Caki2 (cell line): ENCODE measurements at regions not wholly inside any gene's neighbourhood (a gene's known extent, or its start where the extent isn't known, plus 50 kb on each side); places are given as distances from the start of the nearest gene placed in this dataset.

ENCODE experiments used
- DNase-seq: peaks from one replicate; pipeline ENCODE4 v3.0.0-alpha.2; 2015; ENCODE audit warnings: low read depth
- in situ Hi-C: cut with HindIII; loops from 2 replicates; pipeline ENCODE4 v1.10.0; 2016; ENCODE audit warnings: low sequenced_read_pairs, low pct_unique_long_range_greater_than_20kb, mixed read lengths

- in situ Hi-C loops = no loop called here
- no peak for DNase-seq
These were observed 64.8 kb downstream of the PDCL3 start for GRCh38 chr2:100627330-100628300.

- DNase-seq = no peak
These were observed 65.7 kb downstream of the PDCL3 start for GRCh38 chr2:100628506-100628905.

GRCh38 chr2:100629309-100629708, 66.5 kb downstream of the PDCL3 start:
- in situ Hi-C loops = no loop called here
- DNase-seq = no peak

More at GRCh38 chr2:100628506-100628905, 65.7 kb downstream of the PDCL3 start:
- in situ Hi-C loops = no loop called here

- DNase-seq = no peak
- in situ Hi-C loops = no loop called here
These were observed 67.7 kb downstream of the PDCL3 start for GRCh38 chr2:100630473-100630977.

- in situ Hi-C loops = no loop called here
- no peak for DNase-seq
These were observed 69.2 kb downstream of the PDCL3 start for GRCh38 chr2:100632037-100632436.

- in situ Hi-C loops = no loop called here
- no peak for DNase-seq
These were observed 70.0 kb downstream of the PDCL3 start for GRCh38 chr2:100632759-100633158.

GRCh38 chr2:100639588-100640390, 77.0 kb downstream of the PDCL3 start:
- in situ Hi-C loops = no loop called here
- DNase-seq = no peak

DNA sequence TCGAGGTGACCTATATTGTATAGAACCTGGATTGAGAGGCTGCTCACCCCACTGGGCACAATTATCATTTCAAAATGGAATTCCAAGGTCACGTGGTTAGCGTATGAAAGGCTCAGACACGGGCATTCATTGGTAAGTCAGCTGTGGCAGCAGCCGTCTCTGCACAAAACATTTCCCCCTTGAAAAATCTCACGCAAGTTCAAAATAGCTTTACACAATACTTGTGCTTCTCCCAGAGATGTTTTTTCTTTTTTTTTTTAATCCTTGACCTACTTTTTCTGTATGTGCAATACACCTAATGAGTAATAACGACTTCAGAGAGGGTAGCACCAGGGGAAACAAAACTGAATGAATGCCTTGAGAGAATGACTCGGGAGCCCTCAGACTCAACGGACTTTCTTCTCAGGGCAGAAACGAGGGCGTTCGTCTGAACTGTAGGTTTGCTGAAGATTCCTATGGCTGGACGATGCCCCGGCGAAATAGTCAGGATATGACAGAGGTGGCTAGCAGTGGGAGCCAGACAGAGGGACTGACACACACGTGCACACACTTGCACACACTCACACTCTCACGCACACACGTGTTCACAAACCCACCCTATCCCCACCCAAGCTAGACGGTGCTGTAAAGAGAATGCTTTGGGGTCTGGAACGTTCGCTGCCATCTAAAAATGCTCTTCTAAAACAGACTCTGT, 77.8 kb downstream of the PDCL3 start:
- DNase-seq = no peak

GRCh38 chr2:100641125-100641435, 78.3 kb downstream of the PDCL3 start:
- no peak for DNase-seq
- in situ Hi-C loops = no loop called here

More for the DNA sequence above, 77.8 kb downstream of the PDCL3 start:
- in situ Hi-C loops = no loop called here

GRCh38 chr2:100642425-100642824, 79.6 kb downstream of the PDCL3 start:
- in situ Hi-C loops = no loop called here
- no peak for DNase-seq

DNA sequence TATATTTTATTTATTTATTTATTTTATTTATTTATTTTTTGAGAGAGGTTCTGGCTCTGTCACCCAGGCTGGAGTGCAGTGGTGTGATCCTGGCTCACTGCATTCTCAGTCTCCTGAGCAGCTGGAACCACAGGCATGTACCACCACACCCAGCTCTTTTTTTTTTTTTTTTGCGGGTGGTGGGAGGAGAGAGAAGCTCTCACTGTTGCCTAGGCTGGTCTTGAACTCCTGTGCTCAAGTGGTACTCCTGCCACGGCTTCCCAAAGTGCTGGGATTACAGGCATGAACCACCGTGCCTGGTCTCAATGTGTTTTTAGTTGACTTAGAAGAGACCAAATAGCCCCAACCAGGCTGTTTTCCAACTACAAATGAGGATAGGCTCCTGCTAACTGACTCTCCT, 80.7 kb downstream of the PDCL3 start:
- in situ Hi-C loops = no loop called here
- no peak for DNase-seq

DNA sequence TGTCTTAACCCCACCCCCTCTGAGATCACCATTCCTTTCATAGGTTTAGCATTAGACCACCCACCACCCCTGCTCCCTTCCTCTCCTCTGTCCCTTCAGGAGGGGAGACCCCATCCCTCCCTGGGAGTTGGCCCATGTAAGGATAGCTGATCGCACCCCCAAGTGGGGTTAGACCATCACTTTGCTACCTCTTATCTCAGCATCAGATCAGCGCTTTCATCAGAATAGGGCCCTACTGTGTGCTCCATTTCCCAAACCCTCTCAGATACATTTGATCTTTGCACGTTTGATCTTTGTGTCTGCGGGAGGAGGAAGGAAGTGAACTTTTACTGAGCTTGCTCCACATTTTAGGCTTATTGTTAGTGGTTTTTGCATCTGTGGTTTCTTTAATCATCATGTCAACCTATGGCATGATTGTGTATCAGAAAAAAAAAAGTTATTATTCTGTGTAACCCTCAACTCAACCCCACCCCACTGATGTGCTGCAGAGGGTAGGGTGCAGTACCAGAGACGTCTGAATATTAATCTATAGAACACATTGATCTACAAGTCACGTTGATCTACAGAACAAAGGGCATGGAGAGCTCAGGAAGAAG, 81.2 kb downstream of the PDCL3 start:
- DNase-seq = no peak
- in situ Hi-C loops = no loop called here

DNA sequence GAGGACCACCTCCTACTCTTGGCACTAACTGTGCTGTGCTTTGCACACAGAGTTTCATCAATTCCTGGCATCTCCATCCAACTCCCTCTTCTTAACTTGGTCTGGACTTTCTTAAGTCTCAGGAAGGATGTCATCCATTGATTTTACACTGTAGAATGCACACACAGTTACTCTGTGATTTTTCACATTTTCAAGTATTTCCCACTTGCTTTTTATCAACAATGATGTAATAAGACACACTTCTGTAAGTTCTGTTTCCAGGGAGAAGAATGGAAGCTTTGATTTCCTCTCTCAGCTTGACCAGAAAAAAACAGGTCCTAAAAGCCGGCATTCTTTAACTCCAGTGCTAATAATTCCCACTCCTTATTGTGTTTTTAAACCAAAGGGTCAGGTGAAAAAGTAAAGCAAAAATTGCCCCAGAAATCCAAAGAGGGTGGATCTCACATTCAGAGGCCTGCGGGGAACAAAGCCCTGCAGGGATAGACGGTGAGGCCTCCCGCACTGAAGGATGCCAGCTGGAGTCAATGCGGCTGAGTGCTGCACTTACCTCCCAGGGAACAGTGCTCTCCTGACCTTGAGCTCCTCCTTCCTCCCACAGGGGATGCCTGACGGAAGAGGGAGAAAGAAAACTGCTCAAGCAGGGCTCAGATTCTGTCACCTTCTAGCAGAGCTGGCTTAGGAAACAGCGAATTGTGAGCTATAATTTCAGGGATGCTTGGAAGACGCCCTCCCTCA, 83.1 kb downstream of the PDCL3 start:
- no peak for DNase-seq
- in situ Hi-C loops = no loop called here

DNA sequence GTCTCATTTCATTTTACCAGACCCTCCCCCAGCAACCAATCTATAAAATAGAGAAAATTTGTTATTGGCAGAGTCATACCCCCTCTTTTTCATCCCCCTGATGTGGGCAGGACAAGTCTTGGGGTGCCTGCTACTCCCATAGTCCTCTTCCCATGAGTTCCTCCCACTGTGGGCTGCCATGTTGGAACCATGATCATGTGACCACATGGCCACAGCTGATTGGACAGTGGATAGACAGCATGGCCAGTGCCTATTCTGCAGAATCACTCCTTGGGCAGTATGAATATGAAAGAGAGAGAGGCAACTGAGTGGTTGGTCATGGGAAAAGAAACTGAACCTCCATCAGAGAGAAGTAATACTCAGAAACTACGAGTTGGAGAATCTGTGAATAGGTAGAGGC, 84.9 kb downstream of the PDCL3 start:
- in situ Hi-C loops = no loop called here

GRCh38 chr2:100650151-100650550, 87.4 kb downstream of the PDCL3 start:
- no peak for DNase-seq
- in situ Hi-C loops = no loop called here

More for the DNA sequence above, 84.9 kb downstream of the PDCL3 start:
- no peak for DNase-seq

DNA sequence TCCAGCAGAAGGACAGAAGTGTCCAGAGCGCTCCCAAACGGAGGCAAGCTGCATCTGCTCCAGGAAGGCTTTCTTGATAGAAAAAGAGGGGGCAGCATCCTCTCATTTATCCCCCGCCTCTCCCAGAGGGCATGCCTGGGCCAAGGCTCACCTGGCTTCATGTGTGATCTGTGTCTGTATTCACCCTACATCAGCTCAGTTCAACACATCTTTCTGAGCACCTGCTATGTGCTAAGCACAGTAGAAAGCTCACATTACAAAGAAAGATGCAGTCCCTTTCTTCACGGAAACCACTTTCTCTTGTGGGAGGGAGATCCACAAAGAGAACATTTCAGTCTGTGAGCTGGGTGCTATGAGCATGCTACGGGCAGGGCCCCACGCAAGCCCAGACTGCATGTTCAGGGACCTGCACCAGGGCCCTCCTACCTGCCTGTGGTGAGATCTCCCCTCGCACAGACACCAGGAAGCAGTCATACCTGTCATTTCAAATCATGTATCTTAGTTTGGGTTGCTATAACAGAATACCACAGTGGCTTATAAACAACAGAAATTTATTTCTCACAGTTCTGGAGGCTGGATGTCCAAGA, 90.7 kb downstream of the PDCL3 start:
- DNase-seq = no peak
- in situ Hi-C loops = no loop called here

DNA sequence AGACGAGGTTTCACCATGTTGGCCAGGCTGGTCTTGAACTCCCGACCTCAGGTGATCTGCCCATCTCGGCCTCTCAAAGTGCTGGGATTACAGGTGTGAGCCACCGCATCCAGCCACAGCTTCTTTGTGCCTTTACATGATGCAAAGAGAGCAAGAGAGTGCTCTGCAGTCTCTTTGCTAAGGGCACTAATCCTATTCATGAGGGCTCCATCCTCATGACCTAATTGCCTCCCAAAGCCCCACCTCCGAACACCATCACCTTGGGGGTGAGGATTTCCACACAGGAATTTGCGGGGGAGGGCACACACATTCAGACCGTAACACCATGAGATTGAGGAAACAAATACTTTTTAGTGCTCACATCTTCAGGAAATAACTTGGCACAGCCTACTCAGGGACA, 91.8 kb downstream of the PDCL3 start:
- in situ Hi-C loops = no loop called here
- no peak for DNase-seq
